Endodermal cell (in vitro differentiated cells): ENCODE measurements at regions not wholly inside any gene's neighbourhood (a gene's known extent, or its start where the extent isn't known, plus 50 kb on each side); places are given as distances from the start of the nearest gene placed in this dataset.

Source experiments
- DNase-seq: peaks from one replicate; pipeline ENCODE4 v3.0.0-alpha.2; 2017
- H3K27ac ChIP-seq: 2 replicates; pipeline ENCODE4 v1.5.1; 2013; ENCODE audit warnings: mild to moderate bottlenecking, low read depth, low read length, moderate library complexity
- H3K27me3 ChIP-seq: 2 replicates; pipeline ENCODE4 v1.6.1; 2013; ENCODE audit warnings: mild to moderate bottlenecking, low read length, moderate library complexity; ENCODE audit not compliant: insufficient read depth, control insufficient read depth, poor library complexity, severe bottlenecking
- H3K36me3 ChIP-seq: 2 replicates; pipeline ENCODE4 v1.7.0; 2013; ENCODE audit warnings: mild to moderate bottlenecking, low read length, moderate library complexity; ENCODE audit not compliant: control insufficient read depth, insufficient read depth
- H3K4me1 ChIP-seq: one replicate; pipeline ENCODE4 v1.7.0; 2013; ENCODE audit warnings: low read length; ENCODE audit not compliant: control insufficient read depth, insufficient read depth
- H3K4me3 ChIP-seq: 2 replicates; pipeline ENCODE4 v1.5.1; 2013; ENCODE audit warnings: mild to moderate bottlenecking, low read length, moderate library complexity
- H3K9ac ChIP-seq: 2 replicates; pipeline ENCODE4 v1.6.1; 2013; ENCODE audit warnings: mild to moderate bottlenecking, low read length, moderate library complexity; ENCODE audit not compliant: poor library complexity, severe bottlenecking; ENCODE audit errors: extremely low read depth
- H3K9me3 ChIP-seq: 2 replicates; pipeline ENCODE4 v1.6.1; 2013; ENCODE audit warnings: mild to moderate bottlenecking, low read length, moderate library complexity; ENCODE audit not compliant: control insufficient read depth
- H3K27ac Mint-ChIP-seq: 2 replicates; pipeline ENCODE4 v1.8.0; 2020; ENCODE audit warnings: mixed read lengths
- H3K27me3 Mint-ChIP-seq: 2 replicates; pipeline ENCODE4 v1.8.0; 2021; ENCODE audit warnings: mild to moderate bottlenecking, mixed read lengths; ENCODE audit not compliant: insufficient read depth
- H3K36me3 Mint-ChIP-seq: 2 replicates; pipeline ENCODE4 v1.8.0; 2020; ENCODE audit warnings: low read depth, mixed read lengths
- H3K4me1 Mint-ChIP-seq: 2 replicates; pipeline ENCODE4 v1.8.0; 2020; ENCODE audit warnings: mixed read lengths
- H3K4me3 Mint-ChIP-seq: 2 replicates; pipeline ENCODE4 v1.8.0; 2020; ENCODE audit warnings: mild to moderate bottlenecking, moderate library complexity, mixed read lengths
- H3K9me3 Mint-ChIP-seq: 2 replicates; pipeline ENCODE4 v1.8.0; 2020; ENCODE audit warnings: mild to moderate bottlenecking, mixed read lengths
- CTCF ChIP-seq: fragments of 200-600 bp; sonication (generic); conservative IDR thresholded peaks from 2 replicates; pipeline ENCODE4 v1.5.0; 2021; ENCODE audit warnings: antibody characterized with exemption, mild to moderate bottlenecking
- WGBS, 2 experiments: methylation state at CpG; one replicate each; pipeline versions ENCODE4 v1.1.5 to v1.1.7; 2013; ENCODE audit warnings: missing lambda C conversion rate in 2 of 2, mixed read lengths in 1 of 2; ENCODE audit not compliant: insufficient coverage in 1 of 2, insufficient read length in 1 of 2; 5-methylcytosine and 5-hydroxymethylcytosine counted together

- Histone ChIP-seq H3K4me3 (peak overlapping the region; percentile 25), H3K27me3 (no peaks in the 10 kb centered on the region), H3K9me3 (peaks cover 6% of the 10 kb centered on the region), H3K4me1 (peaks cover 4% of the 10 kb centered on the region), H3K27ac (no peak overlapping the region), H3K9ac (no peak overlapping the region), H3K36me3 (no peaks in the 10 kb centered on the region)
- peak overlapping the region; percentile 98 for H3K27ac Mint-ChIP-seq
- peaks cover 40% of the 10 kb centered on the region for H3K4me1 Mint-ChIP-seq
- WGBS, 2 experiments, result no CpG with 5 or more reads among the region's 1 CpG
- H3K9me3 Mint-ChIP-seq, result peaks cover 6% of the 10 kb centered on the region
- H3K36me3 Mint-ChIP-seq, result peaks cover 3% of the 10 kb centered on the region
- H3K4me3 Mint-ChIP-seq, result peak overlapping the region; percentile 51
- no peak for TF ChIP-seq CTCF
- no peaks in the 10 kb centered on the region for H3K27me3 Mint-ChIP-seq
- DNase-seq, result peak; percentile 66
Measured at GRCh38 chr19:20259615-20260014, 92.6 kb downstream of the ZNF486 start.

GRCh38 chr19:20256606-20257005 is 89.6 kb downstream of the ZNF486 start:
- no peak overlapping the region for H3K27ac ChIP-seq
- no peak overlapping the region for H3K4me3 Mint-ChIP-seq
- no peak overlapping the region for H3K27ac Mint-ChIP-seq
- peaks cover 8% of the 10 kb centered on the region for H3K36me3 Mint-ChIP-seq
- H3K27me3 Mint-ChIP-seq, result no peaks in the 10 kb centered on the region
- H3K9me3 Mint-ChIP-seq, result peaks cover 6% of the 10 kb centered on the region
- DNase-seq, result no peak
- no peak overlapping the region for H3K9ac ChIP-seq
- H3K27me3 ChIP-seq, result no peaks in the 10 kb centered on the region
- H3K4me1 ChIP-seq, result no peaks in the 10 kb centered on the region
- H3K36me3 ChIP-seq, result no peaks in the 10 kb centered on the region
- WGBS, 2 experiments, result 100% methylated on average over 2 of the region's 2 CpGs; no CpG with 5 or more reads in 1 of the 2 experiments
- TF ChIP-seq CTCF, result no peak
- peaks cover 11% of the 10 kb centered on the region for H3K9me3 ChIP-seq
- no peak overlapping the region for H3K4me3 ChIP-seq
- H3K4me1 Mint-ChIP-seq, result peaks cover 39% of the 10 kb centered on the region

- no peak overlapping the region for H3K27ac ChIP-seq
- Mint-ChIP-seq H3K36me3 (peaks cover 8% of the 10 kb centered on the region), H3K27me3 (no peaks in the 10 kb centered on the region), H3K4me3 (no peak overlapping the region), H3K9me3 (peaks cover 6% of the 10 kb centered on the region), H3K4me1 (peaks cover 31% of the 10 kb centered on the region), H3K27ac (no peak overlapping the region)
- no peak for TF ChIP-seq CTCF
- no peak for DNase-seq
- H3K9me3 ChIP-seq, result peaks cover 19% of the 10 kb centered on the region
- H3K36me3 ChIP-seq, result no peaks in the 10 kb centered on the region
- WGBS, 2 experiments, result 96 to 97% methylated on average over 5 of the region's 5 CpGs
- H3K9ac ChIP-seq, result no peak overlapping the region
- no peak overlapping the region for H3K4me3 ChIP-seq
- no peaks in the 10 kb centered on the region for H3K4me1 ChIP-seq
- H3K27me3 ChIP-seq, result no peaks in the 10 kb centered on the region
Measured at GRCh38 chr19:20254121-20254520, 87.1 kb downstream of the ZNF486 start.
